ENCODE measurements at regions not wholly inside any gene's neighbourhood (a gene's known extent, or its start where the extent isn't known, plus 50 kb on each side); places are given as distances from the start of the nearest gene placed in this dataset.

DNA sequence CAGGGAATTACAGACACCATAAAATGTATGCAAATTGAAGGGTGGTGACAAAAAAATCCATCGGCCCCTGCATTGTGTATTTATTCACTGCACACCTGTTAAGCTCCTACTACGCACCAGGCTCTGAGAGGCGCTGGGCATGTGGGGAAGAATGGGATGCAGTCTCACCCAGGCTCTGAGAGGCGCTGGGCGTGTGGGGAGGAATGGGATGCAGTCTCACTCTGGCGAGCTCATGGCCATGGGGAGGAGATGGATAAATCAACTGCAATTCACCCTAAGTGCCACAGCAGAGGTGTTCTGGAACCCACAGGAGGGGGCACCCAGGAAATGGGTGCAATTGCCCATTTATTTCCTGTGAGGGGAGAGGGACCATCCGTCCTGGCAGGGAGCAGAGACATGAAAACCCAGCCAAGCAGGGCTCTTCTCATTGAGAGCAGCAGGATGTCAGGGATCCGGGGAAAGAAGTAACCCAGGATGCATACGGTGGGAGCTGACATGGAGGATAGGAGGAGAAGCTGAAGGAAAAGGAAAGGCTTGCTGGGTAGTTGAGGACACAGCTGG is 798.7 kb downstream of the TBC1D22A start:
- no peak for FAIRE-seq

DNA sequence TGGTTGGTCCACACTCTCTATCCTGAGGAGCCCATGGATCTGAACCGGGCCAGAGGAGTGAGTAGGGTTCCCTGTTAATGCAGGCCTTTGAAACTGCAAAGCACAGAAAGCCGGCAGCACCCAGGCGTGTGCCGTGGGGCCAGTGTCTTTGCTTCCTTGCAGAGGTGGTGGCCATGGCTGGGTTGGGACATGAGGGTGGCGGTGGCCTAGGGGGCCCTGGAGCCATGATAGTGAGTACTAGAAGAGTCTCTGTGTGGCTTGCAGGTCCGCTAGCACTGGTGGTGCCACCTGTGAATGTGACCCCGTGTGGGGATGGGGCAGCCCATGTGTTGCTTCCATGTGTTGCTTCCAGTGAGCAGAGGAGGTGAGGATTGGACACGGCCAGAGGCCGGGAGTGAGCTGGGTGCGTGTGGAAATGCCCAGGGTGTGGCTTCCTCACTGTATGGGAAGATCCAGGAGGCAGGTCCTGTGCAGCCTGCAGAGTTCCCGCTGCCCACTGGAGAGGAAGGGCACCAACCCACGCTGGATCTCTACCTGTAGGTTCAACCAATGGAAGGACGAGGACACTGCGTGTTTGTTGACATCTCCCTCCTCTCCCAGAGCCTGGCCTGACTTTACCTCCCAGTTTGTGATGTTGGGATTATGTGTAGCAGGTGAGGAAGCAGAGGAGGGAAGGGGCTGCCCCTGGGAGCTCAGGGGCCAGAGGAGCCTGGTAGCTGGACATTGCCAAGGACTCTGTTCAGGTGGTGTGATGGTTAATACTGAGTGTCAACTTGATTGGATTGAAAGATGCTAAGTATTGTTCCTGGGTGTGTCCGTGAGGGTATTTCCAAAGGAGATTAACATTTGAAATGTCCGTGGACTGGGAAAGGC is 796.6 kb downstream of the TBC1D22A start:
- no peak for FAIRE-seq

DNA sequence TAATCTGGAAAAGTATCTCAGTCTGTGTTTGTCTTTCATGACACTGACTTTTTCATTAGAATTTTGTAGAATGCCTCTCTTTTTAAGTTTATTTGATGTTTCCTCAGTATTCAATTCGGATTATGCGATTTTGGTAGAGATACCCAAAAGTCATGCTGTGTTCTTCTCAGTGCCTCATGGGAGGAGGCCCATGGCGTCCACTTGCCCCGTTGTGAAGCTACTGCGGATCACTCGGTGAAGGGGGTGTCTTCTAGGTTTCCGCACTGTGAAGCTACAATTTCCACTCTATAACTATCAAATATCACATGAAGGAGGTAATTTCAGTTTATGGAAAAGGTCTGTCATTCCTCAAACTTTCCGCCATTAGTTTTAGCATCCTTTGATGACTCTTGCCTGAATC is 794.0 kb downstream of the TBC1D22A start:
- no peak for FAIRE-seq

DNA sequence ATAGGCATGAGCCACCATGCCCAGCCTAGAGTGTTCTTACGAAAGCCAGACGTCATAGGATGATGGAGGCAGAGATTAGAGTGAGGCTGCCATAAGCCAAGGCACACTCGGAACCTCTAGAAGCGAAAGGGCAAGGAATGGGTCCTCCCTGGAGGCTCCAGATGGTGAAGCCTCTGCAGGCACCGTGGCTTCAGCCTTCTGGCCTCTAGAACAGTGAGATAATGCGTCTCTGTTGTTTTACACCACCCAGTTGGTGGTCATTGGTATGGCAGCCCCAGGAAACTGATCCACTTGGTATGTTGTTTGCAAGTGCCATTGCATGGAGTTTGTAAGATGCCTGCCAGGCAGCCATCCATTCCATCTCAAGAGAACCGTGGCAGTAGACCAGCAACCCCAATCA is 791.0 kb downstream of the TBC1D22A start:
- no peak for FAIRE-seq

DNA sequence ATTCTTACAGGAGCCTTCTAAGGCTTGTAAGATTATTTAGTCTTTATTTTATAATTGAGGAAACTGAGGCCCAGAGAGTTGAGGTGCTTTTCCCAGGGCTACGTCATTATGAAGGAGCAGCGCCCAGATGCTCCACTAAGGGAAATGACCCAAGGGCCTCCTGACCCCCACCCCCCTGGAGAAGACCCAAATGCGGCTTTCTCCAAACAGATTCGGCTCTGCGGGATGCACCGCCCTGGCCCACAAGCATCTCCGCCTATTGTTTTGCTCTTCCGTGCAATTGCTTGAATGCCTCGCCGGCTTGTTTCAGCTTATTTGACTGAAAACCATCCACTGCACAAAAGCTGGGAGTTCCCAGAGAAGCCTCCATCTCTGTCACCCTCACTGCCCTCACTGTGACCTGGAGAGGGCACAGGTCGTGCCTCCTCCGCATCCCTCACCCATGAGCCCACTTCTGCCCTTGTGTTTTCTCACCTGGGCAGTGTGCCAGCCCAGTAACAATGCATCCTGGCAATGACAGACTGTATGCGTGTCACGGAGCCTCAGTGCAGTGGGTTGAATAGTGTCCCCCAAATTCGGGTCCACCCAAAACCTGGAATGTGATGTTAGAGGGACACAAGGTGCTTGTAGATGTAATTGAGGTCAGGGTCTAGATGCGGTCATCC is 790.2 kb downstream of the TBC1D22A start:
- no peak for FAIRE-seq

DNA sequence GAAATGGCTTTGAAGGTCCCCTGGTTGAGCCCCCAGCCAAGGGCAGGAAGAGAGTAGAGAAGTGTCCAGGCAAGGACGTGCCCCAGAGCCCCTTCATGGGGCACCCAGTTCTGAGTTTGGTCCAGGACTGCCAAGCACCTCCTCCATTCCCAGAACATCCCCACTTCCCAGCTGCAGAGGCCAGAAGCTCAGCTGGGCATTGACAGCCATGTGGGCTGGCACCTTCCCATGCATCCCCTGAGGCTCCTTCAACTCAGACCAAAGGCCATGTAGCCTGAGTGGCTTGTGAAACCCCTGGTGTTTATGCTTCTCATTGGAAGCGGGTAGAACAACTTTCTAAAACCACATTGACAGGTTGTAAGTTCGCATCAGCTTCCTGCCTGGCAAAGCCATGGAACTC is 789.6 kb downstream of the TBC1D22A start:
- FAIRE-seq: no peak

DNA sequence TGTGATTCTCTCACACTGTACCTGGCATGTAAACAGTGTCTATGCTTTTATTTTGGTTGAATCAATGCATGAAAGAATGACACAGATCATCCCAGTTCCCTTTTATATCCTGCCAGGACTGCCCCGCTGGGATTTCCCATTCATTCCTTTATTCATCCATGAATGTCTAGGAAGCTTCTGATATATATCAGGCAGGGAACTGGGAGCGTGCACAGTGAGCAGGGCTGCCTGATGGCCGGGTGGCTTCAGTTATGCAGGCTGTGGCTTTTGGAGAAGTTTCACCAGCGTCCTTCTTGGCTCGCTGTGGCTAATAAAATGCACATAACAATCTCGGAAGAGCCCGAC is 789.0 kb downstream of the TBC1D22A start:
- no peak for FAIRE-seq

DNA sequence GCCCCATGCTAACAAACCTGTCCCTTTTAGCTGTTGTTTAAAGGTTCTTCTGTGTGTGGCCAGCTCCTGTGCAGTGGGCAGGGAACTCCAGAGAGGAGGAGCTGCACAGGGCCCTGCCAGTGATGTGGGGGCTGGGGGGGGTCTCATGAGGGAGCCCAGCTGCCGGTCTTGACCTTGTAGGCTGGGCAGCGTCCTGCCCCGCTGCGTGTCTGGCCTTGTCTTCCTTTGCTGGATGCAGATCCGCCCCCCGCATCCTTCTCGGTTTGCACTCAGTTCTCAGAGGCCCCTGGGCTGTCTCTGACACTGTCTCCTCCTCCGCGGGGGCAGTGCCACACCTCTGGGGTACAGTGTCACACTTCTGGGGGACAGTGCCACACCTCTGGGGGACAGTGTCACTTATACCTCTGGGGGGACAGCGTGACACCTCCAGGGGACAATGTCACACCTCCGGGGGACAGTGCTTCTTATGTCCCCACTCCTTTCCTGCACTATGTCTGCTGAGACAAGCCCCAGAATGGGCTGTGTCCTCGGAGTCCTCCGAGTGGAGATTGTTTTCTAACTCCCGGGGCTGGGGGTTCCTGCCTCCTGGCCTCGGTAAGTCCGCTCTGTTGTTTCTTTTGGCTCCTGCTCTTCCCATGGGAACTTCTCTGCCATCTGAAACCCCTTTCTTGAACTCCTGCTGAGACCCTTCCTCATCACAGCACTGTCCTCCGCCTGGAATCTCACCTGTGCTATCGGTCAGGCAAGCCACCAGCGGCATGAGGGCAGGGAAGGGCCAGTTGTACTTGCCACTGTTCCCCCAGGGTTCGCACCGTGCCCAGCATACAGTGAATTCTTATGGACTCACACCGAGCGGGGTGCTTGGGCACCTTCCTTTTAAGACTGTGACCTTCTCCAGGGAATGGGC is 788.3 kb downstream of the TBC1D22A start:
- FAIRE-seq: no peak

DNA sequence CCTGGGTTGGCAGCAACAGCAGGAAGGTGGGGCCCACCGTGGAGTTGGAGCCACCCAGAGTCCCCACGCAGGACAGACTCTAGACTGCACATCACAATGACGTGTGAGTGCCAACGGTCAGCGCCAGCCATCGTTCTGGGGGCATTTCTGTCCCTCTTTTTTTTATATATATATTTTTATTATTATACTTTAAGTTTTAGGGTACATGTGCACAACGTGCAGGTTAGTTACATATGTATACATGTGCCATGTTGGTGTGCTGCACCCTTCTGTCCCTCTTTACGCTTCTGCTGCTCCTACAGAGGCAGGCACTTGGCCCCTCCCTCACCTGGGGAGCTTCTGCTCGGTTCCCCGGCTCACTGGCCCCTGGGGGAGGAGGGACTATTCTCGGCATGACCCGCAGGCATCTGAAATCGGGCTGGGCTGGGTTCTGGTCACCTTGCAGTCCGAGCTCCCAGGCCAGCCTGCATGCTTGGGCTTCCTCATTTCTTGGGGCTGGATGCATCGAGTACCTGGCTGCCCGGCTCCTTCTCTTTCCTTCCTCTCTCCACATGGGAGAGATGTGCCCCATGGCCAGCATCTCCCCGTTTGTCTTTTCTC is 787.4 kb downstream of the TBC1D22A start:
- FAIRE-seq: no peak

DNA sequence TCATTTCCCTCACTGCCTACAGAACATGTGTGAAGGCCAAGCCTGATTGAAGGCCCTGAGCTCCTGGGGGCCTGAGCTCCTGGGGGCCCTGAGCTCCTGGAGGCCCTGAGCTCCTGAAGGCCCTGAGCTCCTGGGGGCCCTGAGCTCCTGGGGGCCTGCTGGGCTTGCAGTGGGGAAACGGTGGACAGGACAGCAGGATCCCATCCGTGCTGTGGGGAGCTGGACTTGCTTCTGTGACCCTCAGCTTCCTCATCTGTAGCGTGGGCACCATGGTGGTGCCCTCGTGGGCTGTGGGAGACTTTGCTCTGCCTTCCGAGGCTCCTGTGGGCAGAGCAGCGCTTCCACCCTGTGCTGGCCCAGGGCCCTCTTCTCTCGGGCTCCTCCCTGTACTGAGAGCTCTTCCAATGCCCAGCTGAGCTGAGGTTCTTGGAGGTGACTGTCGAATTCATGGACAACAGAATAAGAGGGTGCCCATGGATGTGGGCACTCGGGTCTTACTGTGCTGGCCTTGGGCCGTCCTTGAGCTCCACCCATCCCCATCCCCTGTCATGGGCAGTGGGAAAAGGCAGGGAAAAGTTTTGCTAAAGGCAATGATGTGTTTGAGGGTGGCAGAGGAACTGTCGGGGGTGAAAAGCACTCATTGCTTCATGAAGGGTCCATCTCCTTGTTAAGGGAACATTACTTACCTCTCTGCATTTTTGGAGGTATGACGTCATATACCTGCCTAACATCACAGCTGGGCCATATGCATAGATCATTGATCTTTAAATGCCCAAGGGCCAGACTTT is 786.7 kb downstream of the TBC1D22A start:
- FAIRE-seq: no peak

DNA sequence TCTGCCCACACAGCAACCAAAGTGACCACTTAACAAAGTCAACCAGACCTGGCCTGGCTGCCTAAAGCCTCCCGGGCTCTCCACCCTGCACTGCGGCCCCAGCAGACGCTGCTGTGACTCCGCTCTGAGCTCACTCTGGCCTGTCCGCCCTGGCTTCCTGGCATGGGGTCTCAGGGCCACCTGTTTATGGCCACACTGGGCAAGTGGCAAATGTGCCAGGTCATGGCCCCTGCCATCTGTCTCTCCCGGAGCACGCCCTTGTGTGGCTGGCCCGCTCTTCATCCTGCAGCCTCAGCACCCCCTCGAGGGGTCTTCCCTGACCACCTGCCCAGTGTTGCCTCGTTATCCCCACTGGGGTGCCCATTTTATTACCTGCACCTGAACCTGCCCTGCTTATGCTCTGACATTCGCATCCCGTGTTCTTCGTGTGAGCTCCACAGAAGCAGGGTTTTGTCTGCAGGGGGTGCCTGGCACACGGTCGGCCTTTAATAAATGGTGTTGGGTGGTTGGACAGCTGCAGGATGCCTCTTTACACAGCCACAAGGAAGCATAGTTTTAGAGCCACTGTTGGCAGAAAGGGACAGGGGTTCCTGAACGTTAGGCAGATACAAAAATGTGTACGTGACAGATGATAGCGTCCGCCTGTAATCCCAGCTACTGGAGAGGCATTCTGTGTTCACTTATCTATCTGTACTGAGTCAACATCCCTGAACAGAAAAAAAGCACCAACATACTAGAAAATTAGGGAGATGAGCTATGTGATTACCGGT is 785.6 kb downstream of the TBC1D22A start:
- FAIRE-seq: no peak

DNA sequence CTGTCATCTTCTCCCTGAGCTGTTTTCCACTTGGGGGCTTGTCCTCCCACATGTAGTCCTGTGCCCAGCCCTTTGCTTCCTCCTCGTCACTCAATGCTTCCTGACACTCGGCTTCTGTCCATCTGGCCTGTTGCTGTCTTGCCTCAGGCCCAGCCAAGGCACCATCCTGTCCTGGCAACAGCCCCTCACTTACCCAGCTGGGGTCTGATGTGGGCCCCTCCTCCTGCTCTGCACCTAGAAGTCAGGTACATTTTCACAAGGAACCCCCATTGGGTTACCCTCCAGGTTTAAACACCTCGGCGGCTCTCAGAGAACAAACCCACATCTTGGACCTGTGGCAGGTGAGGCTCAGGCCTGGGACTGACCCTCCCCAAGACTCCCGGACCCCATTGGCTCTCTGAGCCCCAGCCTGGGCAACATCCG is 784.8 kb downstream of the TBC1D22A start:
- FAIRE-seq: no peak

DNA sequence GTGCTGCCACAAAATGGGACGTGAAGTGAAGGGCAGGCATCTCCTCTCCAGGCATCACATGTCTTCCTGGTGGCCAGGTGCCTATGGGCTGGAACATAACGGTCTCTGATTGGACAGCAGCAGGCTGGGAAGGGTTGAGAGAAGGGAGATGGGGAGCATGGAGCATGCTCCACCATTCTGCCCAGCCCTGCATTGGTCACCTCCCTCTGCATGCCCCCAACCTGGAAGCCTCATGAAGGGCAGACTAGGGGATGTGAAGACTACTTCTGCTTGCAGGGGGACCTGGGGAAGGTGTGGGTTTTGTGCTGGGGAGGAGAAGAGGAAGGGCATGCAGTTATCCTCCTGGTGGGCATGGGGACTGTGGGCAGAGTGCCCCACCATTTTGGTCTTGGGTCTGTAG is 782.2 kb downstream of the TBC1D22A start:
- no peak for FAIRE-seq

DNA sequence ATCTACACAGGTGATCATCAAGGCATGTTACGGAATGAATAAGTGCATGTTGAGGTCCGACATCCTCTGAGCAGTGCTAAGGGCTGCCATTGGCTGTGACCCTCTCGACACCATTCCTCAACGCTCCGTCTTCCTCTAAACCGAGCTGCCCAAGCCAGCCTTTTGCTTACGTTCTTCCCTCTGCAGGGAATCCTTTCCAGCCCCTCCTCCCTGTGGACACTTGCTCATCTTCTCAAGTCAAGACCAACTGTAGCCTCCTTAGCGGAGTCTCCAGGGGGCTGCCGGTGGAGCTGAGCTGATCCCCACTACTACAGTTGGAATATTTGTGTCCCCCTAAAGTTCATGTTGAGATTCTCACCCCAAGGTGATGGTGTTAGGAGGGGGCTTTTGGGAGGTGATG is 781.0 kb downstream of the TBC1D22A start:
- no peak for FAIRE-seq

DNA sequence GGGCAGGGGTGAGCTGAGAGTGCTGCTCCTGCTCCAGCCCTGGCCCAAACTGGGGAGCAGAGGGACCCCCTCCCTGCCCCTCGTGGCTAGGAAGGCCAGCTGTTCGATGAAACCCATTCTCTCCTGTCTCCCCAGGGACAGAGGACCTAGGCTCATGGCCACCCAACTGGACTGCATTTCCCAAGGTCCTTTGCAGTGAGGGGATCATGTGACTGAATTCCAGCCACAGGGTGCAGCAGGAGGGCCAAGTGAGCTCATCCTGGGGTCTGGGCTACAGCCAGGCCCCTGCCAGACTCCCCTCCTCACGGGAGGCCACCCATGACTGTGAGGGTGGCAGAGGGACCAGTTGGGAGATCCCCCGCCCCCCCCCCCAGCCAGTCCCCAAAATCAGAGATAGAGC is 777.6 kb downstream of the TBC1D22A start:
- FAIRE-seq: no peak

DNA sequence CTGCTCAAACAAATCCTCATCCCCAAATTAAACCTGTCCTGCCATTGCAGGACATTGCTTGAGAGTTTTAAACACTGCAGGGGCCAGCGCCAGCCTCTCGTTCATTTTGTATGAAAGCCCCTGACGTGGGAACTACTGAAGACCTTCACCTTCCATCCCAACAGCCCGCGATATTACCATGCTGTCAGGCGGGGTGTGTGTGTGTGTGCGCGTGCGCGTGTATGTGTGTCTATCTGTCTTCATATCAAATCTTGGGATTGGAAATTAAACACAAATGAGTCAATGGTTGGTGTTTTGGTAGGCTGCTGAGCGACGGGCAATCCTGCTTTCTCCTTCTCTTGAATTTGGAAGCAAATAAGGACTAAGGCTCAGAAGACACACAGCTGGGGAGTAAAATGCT is 776.9 kb downstream of the TBC1D22A start:
- no peak for FAIRE-seq

DNA sequence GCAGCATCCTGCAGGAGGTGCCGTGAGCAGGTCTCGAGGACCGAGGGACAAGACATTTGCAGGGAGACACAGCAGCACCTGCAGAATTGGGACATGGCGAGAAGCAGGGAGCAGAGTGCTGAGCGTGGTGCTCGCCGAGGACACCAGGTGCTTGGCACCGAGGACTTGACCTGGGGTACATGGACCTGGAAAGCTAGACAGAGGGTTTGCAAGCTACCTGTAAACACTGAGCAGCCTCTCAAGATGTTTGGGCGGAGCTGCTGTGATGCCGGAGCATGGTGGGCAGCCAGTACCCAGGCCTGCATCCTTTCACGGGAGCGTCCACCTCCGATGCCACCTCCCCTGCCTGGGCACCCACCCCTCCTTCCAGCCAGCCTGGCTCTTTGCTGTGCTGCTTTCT is 773.2 kb downstream of the TBC1D22A start:
- FAIRE-seq: no peak

DNA sequence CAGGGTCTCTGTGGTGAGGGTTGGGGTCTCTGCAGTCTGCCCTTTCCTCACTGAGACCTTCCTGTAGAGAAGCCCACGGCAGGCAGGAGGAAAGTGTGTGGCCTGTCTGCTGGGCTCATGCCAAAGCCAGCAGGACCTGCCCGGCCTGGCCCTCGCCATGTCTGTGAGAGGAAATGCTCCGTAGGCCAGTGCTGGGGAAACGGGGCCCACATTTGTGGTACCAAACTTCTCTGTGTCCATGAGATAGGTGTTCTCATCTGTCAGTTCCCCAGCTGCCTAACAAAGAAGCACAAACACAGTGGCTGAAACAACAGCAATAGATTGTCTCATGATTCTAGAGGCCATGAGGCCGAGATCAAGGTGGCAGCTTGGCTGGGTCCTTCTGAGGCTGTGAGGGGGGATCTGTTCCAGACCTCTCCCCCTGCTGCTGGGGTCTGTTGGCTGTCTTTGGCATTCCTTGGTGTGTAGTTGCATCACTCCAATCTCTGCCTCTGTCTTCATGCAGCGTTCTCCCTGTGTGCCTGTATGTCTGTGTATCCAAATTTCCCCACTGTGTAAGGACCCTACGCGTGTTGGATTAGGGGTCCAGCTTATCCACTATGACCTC is 772.5 kb downstream of the TBC1D22A start:
- FAIRE-seq: no peak

DNA sequence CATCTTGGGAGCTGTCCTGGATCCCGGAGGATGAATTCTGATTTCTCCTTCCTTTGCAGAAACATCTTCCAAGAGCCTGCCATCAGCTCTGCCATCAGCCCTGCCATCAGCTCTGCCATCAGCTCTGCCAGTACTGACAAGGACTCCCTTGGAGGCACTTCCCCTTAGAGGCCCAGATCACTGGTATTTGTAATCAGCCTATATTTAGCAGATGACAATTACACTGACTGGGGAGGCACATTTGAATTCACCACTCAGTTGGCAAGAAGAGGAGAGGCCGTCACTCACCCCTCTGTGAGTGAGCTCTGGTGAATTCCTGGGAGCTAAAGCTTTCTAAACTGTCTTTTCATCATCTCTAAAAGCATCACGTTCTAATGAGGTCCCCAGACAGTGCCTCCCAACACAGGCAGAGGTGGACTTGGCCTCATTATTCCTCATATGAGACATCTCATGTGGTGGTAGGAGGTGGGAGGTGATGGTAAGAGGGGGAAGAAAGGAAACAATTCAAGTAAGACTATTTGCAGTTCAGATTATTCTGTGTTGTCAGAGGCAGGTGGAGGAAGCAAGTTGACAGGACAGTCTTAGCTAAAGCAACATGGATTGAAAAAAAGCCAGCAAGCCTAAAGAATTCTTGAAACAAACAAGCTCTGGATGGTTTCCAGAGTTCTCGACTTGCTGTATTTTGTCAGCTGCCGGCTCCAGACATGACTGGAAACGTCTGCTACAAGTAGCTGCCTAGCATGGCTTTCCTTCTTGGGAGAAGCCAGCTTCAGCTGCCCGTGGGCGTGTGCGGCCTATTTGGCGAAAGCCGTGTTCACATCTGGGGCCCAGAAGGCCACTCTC is 771.7 kb downstream of the TBC1D22A start:
- FAIRE-seq: no peak

DNA sequence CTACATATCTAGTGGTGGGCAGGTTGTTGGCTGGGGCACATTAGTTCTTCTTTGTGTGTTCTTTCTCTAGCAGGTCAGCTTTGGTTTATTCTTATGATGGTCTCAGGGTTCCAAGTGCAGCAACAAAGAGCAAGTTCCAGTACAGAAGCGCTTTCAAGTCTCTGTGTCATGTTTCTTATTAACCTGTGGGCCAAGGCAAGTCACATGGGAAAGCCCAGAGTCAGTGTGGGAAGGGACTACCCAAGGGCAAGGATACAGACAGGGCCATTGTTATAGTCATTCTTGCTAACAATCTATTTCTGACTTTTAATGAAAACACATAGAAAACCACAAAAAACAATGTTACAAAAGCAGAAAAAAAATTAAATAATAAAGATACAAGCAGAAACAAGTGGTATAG is 754.6 kb downstream of the TBC1D22A start:
- FAIRE-seq: no peak
